Activated T-cell treated with anti-CD3 and anti-CD28 coated beads, Interleukin-2, amount 50 U/mL, for 4 hours (primary cell): ENCODE measurements at regions not wholly inside any gene's neighbourhood (a gene's known extent, or its start where the extent isn't known, plus 50 kb on each side); places are given as distances from the start of the nearest gene placed in this dataset.

ENCODE experiments used
- ATAC-seq, 2 donors: fragments of 200-7000 bp; cut with Tn5 transposase; one replicate each; pipeline ENCODE4 v1.10.0; 2021
- DNase-seq: peaks from one replicate; pipeline ENCODE4 v3.0.0-alpha.2; 2020
- H3K27me3 Mint-ChIP-seq: one replicate; pipeline ENCODE4 v1.8.0; 2021; ENCODE audit warnings: low read depth, mixed read lengths
- H3K36me3 Mint-ChIP-seq: one replicate; pipeline ENCODE4 v1.8.0; 2022; ENCODE audit warnings: mixed read lengths; ENCODE audit not compliant: insufficient read depth
- H3K4me1 Mint-ChIP-seq: one replicate; pipeline ENCODE4 v1.8.0; 2021; ENCODE audit warnings: low read depth, mixed read lengths
- H3K4me3 Mint-ChIP-seq: one replicate; pipeline ENCODE4 v1.8.0; 2021; ENCODE audit warnings: mild to moderate bottlenecking, moderate library complexity, mixed read lengths
- H3K9me3 Mint-ChIP-seq: one replicate; pipeline ENCODE4 v1.8.0; 2021; ENCODE audit warnings: mixed read lengths

DNA sequence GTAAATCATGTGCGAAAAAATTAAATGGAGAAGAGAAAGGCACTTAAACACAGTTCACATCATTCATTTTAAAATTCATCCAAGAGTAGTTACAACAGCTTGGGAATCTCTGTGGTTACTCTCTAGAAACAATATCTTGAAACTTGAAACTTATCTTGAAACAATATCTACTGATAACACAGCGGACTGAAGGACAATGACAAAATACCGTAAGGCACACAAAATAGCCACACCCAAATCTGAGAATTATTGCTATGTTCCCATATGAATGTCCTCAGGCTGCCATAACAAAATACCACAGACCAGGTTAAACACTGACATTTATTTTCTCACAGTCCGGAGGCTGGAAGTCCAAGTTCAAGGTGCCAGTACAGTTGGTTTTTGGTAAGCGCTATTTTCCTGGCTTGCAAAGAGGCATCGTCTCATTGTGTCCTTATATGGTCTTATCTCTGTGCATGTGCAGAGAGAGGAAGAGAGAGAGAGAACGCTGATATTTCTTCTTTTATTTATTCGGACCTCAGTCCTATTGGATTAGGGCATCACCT, 122.5 kb upstream of the BTBD3 start:
- Mint-ChIP-seq H3K4me3 (no peak overlapping the region), H3K36me3 (no peaks in the 10 kb centered on the region), H3K9me3 (peaks cover 11% of the 10 kb centered on the region), H3K4me1 (no peaks in the 10 kb centered on the region), H3K27me3 (no peaks in the 10 kb centered on the region)
- DNase-seq = no peak
- ATAC-seq = no peak

DNA sequence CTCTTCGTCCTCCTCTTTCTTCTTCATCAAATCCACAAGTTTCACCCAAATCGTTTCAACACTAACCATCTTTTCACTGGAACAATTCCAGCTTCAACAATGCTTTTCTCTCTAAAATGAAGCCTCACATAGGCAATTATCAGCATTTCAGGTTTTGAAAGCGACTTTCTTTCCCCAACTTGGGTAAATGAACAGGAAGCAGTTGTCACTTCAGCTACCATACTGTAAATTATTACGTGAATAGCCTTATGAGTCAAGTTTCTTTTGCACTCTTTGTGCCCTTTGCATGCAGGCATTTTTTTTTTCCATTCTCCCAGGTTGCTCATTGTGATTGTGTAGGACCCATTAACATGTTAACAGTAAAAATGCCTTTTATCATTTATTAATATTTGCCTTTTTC, 121.7 kb upstream of the BTBD3 start:
- DNase-seq (no peak), ATAC-seq (no peak)
- Mint-ChIP-seq H3K4me3 (no peak overlapping the region), H3K27me3 (no peaks in the 10 kb centered on the region), H3K9me3 (peaks cover 11% of the 10 kb centered on the region), H3K36me3 (no peaks in the 10 kb centered on the region), H3K4me1 (no peaks in the 10 kb centered on the region)

DNA sequence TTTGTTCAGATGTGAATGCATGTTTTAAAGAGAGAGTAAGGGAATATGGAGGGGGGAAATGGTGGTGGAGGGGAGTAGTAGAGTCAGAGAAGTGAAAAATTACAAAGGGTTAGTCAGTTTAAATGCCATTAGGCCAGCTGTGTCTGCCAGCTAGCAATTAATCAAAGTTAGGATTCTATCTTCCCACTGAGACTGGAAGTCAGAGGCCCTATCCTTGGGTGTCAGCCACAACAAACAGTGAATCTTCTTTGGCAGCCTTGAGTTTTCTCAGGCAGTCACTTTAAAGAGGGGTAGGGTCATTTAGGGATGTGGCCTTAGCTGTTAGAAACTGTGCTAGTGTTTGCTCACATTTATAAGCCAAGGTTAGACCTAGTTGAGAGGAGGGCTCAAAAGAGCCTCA, 120.5 kb upstream of the BTBD3 start:
- H3K4me3 Mint-ChIP-seq = no peak overlapping the region
- H3K36me3 Mint-ChIP-seq = no peaks in the 10 kb centered on the region
- DNase-seq (no peak), ATAC-seq (no peak)
- no peaks in the 10 kb centered on the region for H3K4me1 Mint-ChIP-seq
- peaks cover 10% of the 10 kb centered on the region for H3K9me3 Mint-ChIP-seq
- no peaks in the 10 kb centered on the region for H3K27me3 Mint-ChIP-seq

DNA sequence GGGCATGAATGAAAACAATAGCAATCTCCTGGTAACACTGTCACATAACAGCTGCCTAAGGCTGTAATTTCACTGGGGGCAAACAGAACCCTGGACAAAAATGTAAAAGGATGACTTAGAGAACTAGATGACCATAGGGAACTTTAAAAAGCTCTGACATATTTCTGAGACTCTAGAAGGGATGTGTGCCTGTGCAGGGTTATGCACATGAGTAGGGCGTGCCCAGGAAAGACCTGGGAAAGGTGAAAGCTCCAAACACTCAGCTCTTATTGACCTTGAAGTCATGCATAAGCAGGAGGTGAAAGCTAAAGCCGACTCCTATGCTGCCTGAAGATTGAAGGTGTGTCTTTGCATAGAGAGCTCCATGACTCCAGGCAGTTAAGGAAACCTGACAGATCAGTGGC, 118.4 kb upstream of the BTBD3 start:
- no peaks in the 10 kb centered on the region for H3K36me3 Mint-ChIP-seq
- H3K9me3 Mint-ChIP-seq = peaks cover 7% of the 10 kb centered on the region
- H3K4me1 Mint-ChIP-seq = no peaks in the 10 kb centered on the region
- no peak for ATAC-seq
- no peak overlapping the region for H3K4me3 Mint-ChIP-seq
- no peak for DNase-seq
- H3K27me3 Mint-ChIP-seq = no peaks in the 10 kb centered on the region

DNA sequence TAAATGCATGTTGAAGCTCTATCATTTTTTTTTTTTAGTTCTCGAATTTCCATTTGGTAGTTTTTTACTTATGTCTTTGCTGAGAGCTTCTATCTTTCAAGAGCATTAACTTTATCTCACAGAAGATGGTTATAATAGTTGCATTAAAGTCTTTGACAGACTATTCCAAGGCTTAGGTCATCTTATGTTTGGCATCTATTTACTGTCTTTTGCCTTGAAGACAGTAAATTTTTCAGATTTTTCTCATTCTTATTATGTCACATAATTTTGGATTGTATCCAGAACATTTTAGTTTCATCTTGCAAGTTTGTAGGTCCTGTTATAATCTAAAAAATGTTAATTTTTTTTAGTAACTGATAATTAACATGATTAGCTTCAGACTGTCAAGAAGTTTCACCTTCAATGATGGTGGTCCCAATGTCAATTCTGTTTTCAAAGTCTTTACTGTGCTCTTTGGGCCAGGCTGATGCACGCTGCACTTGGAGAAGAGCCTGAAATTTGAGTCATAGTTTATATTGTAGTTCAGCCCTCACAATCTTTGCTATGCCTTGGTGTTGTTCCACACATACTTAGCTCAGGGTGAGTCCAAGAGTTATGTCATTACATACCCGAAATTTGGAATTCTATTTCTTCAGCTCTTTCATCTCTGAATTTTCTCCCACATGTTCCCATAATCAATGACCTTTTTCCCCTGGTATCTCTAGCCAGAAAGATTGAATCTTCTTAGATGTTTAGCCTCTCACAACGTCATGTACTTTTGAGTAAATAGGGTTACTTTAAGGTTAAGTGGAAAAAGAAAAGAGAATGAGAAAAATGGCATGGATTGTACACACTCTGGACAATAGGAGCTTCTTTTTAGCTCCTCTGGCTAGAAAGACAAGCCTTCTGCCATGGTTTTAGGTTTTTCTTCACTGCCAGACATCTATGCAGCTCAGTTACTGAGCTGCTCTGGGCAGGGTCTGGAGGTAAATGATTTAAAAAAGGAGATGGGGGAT, 110.3 kb upstream of the BTBD3 start:
- Mint-ChIP-seq H3K27me3 (no peaks in the 10 kb centered on the region), H3K9me3 (no peaks in the 10 kb centered on the region), H3K4me1 (no peaks in the 10 kb centered on the region), H3K36me3 (no peaks in the 10 kb centered on the region), H3K4me3 (no peak overlapping the region)
- ATAC-seq (no peak), DNase-seq (no peak)

DNA sequence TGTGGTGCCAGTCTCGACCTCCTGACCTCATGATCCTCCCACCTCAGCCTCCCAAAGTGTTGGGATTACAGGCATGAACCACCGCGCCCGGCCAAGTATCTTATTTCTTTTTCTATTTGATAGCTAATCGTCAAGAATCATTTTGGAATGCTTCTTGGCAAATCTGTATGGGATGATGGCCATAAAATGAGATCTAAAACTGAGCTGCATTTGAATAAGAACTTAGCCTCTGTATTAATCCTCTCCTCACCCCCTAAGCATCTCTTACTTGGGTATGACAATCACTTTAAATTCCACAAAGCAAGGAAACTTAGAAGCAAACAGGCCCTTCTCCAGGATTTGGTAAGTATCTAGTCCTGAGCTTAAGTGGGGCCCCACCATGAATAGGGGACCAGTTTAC, 108.9 kb upstream of the BTBD3 start:
- DNase-seq = no peak
- no peak for ATAC-seq
- H3K36me3 Mint-ChIP-seq = no peaks in the 10 kb centered on the region
- no peaks in the 10 kb centered on the region for H3K4me1 Mint-ChIP-seq
- no peaks in the 10 kb centered on the region for H3K9me3 Mint-ChIP-seq
- no peaks in the 10 kb centered on the region for H3K27me3 Mint-ChIP-seq
- no peak overlapping the region for H3K4me3 Mint-ChIP-seq

DNA sequence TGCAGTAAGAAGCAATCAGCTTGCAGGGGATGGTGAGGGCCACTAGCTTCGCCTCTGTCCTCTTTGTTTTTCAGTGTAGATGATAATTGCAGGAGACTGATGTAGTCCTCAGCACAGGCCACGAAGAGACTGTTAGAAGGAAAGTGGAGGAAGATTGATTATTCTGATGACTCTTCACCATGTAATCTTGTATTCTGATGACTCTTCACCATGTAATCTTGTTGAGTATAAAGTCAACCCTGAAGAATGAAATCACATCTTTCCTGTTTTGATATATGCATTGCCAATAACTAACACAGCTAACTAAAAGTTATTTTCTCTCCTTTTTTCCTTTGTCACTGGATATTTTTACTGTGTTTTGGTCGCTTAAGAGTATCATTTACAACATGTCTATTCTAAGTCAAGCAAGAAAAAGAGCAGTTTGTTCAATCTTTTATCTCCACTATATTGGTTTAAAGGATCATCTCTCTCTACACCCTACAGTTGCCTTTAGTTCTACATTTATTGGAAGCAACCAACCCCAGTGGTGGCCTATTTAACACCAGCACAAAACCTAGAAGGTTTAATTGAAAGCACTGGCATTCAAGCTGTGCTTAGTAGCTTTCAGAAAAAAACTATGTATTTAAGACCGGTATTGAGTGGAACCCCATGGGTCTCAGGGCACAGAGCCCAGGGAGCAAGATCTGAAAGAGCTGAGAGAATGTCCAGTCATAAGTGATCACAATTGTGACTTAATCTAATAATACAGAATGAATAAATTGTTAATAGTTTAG, 107.2 kb upstream of the BTBD3 start:
- Mint-ChIP-seq H3K9me3 (no peaks in the 10 kb centered on the region), H3K4me1 (no peaks in the 10 kb centered on the region), H3K4me3 (no peak overlapping the region), H3K27me3 (no peaks in the 10 kb centered on the region), H3K36me3 (no peaks in the 10 kb centered on the region)
- DNase-seq (no peak), ATAC-seq (no peak)

DNA sequence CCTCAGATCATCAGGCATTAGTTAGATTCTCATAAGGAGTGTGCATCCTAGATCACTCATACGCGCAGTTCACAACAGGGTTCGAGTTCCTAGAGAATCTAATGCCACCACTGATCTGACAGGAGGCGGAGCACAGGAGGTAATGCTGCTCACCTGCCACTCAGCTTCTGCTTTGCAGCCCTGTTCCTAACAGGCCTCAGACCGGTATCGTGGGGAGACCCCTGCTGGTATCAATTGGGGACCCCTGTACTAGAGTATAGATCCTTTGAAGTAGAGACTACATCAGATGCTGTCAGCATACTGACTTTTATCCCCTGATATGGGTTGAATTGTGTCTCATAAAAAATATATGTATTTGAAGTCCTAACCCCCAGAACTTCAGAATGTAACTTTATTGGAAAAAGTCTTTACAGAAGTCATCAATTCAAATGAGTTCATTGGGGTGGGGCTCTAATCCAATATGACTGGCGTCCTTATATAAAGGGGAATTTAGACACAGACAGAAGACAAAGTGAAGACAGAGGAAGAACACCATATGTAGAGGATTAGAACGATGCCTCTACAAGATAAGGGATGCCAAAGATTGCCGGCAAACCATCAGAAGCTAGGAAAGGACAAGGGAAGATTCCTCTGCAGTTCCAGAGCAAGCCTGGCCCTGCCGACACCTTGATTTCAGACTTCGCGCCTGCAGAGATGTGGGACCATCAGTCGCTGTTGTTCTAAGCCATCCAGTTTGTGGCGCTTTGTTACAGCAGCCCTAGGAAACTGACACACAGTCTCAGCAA, 104.4 kb upstream of the BTBD3 start:
- Mint-ChIP-seq H3K36me3 (no peaks in the 10 kb centered on the region), H3K4me1 (no peaks in the 10 kb centered on the region), H3K27me3 (no peaks in the 10 kb centered on the region), H3K9me3 (no peaks in the 10 kb centered on the region), H3K4me3 (no peak overlapping the region)
- ATAC-seq = no peak
- no peak for DNase-seq

DNA sequence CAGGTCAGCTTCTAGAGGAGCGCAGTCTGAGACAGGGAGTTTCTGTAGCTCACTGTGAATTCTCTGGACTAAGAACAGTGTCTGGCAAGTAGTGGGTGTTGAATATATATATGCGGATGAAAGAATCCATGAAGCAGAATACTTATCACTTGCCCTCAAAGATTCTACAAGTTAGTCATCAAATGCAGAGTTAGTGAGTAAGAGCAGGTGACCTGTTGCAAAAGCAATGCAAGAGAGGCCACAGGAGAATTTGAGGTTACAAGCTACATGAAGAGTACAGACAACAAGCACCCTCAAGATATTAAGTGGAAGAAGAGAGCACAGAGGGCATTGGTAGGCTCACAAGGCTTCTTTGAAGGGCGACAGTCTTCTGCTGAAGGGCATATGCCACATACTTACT, 103.4 kb upstream of the BTBD3 start:
- Mint-ChIP-seq H3K27me3 (no peaks in the 10 kb centered on the region), H3K4me1 (no peaks in the 10 kb centered on the region), H3K4me3 (no peak overlapping the region), H3K36me3 (no peaks in the 10 kb centered on the region), H3K9me3 (no peaks in the 10 kb centered on the region)
- no peak for DNase-seq
- no peak for ATAC-seq

DNA sequence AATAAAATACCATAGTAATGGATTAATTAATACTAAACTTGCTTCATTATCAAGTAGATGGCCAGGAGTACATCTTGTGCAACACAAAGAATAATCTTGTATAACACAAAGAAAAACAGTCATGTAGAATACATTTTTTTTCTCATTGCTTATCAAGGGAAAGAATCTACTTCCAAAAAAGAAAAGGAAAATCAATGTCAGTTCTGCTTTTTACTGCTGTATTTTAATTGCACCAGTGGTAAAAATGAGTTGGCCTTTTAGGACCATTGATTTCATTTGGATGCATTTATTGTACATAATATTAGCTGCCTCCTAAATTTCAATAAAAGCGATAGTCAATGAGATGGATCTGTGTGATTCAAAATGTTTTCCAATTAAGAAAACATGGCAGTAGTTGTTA, 96.9 kb upstream of the BTBD3 start:
- ATAC-seq = no peak
- no peaks in the 10 kb centered on the region for H3K36me3 Mint-ChIP-seq
- DNase-seq = no peak
- no peaks in the 10 kb centered on the region for H3K27me3 Mint-ChIP-seq
- no peaks in the 10 kb centered on the region for H3K9me3 Mint-ChIP-seq
- H3K4me3 Mint-ChIP-seq = no peak overlapping the region
- no peaks in the 10 kb centered on the region for H3K4me1 Mint-ChIP-seq

DNA sequence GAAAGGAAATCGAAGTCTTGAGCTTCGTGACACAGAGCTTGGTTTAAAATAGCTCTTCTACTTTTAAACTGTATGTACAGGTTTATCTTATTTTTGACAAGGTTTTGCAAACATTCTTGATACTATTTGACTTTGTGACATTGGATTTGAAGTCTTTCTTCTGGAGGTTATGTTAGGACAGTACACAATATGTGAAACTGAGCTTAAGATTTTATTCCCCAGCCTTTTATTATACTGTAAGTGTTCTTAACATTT, 95.2 kb upstream of the BTBD3 start:
- no peaks in the 10 kb centered on the region for H3K36me3 Mint-ChIP-seq
- H3K9me3 Mint-ChIP-seq = no peaks in the 10 kb centered on the region
- H3K27me3 Mint-ChIP-seq = no peaks in the 10 kb centered on the region
- ATAC-seq (no peak), DNase-seq (no peak)
- no peak overlapping the region for H3K4me3 Mint-ChIP-seq
- H3K4me1 Mint-ChIP-seq = no peaks in the 10 kb centered on the region

DNA sequence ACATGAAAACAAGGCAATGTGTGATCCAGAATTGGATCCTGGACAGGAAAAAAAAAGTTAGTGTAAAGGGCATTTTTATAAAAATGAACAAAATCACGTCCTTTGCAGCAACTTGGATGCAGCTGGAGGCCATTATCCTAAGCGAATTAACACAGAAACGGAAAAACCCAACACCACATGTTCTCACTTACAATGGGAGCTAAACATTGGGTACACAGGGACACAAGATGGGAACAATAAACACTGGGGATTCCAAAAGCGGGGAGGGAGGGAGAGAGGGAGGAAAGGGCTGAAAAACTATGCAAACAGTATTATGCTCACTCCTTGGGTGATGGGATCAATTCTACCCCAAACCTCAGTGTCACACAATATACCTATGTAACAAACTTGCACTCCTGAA, 91.4 kb upstream of the BTBD3 start:
- DNase-seq = no peak
- Mint-ChIP-seq H3K27me3 (no peaks in the 10 kb centered on the region), H3K9me3 (peaks cover 3% of the 10 kb centered on the region), H3K36me3 (no peaks in the 10 kb centered on the region), H3K4me1 (no peaks in the 10 kb centered on the region), H3K4me3 (no peak overlapping the region)
- no peak for ATAC-seq

DNA sequence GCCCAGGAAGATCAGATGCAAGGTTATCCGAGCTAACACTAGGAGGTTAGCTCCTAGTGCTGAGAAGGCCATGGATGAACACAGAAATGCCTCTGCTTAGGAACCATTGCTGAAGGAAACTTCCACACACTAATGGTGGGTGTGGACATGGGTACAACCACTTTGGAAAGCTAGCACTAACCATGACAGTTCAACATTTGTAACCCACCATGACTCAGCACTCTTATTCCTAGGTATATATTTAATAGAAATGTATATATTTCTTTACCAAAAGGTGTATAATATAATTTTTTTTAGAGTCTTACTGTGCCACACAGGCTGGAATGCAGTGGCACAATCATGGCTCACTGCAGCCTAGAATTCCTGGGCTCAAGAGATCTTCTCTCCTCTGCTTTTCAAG, 85.3 kb upstream of the BTBD3 start:
- Mint-ChIP-seq H3K4me3 (no peak overlapping the region), H3K27me3 (no peaks in the 10 kb centered on the region), H3K4me1 (no peaks in the 10 kb centered on the region), H3K36me3 (no peaks in the 10 kb centered on the region), H3K9me3 (peaks cover 6% of the 10 kb centered on the region)
- ATAC-seq = no peak
- no peak for DNase-seq

DNA sequence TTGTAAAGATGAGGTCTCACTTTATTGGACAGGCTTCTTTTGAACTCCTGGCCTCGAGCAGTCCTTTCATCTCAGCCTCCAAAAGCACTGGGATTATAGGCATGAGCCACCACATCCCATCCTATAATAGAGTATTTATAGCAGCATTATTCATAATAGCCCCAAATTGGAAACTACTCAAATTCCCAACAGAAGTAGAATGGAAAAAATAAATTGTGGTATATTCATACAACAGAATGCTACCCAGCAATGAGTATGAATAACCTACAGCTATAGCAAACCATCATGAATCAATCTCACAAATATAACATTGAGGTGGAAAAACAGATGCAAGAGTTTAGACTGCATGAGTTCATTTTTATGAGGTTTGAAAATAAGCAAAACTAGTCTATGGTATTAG, 84.8 kb upstream of the BTBD3 start:
- H3K9me3 Mint-ChIP-seq = peaks cover 6% of the 10 kb centered on the region

More for the DNA sequence above, 84.8 kb upstream of the BTBD3 start:
- Mint-ChIP-seq H3K4me3 (no peak overlapping the region), H3K36me3 (no peaks in the 10 kb centered on the region), H3K4me1 (no peaks in the 10 kb centered on the region), H3K27me3 (no peaks in the 10 kb centered on the region)
- ATAC-seq (no peak), DNase-seq (no peak)
